Liver (tissue), 3 donors: ENCODE measurements at regions not wholly inside any gene's neighbourhood (a gene's known extent, or its start where the extent isn't known, plus 50 kb on each side); places are given as distances from the start of the nearest gene placed in this dataset.

ENCODE experiments used
- ATF3 ChIP-seq: IDR thresholded peaks from 2 replicates; pipeline ENCODE4 v1.6.1; 2016; ENCODE audit warnings: antibody characterized with exemption
- CTCF ChIP-seq: fragments of 150-350 bp; IDR thresholded peaks from 2 replicates; pipeline ENCODE4 v1.5.1; 2017; ENCODE audit warnings: improper control_type of control experiment, low read depth, low read length; ENCODE audit not compliant: missing input control
- EGR1 ChIP-seq, 2 donors: IDR thresholded peaks; 2 replicates each; pipeline ENCODE4 v1.6.1; 2016 to 2018; ENCODE audit warnings: antibody characterized with exemption in 2 of 2, low read depth in 2 of 2
- JUND ChIP-seq, 2 donors: IDR thresholded peaks; 2 replicates each; pipeline ENCODE4 v1.6.1; 2016; ENCODE audit warnings: antibody characterized with exemption in 2 of 2
- MAX ChIP-seq: IDR thresholded peaks from 2 replicates; pipeline ENCODE4 v1.6.1; 2016; ENCODE audit warnings: antibody characterized with exemption
- RAD21 ChIP-seq, 2 donors: IDR thresholded peaks; 2 replicates each; pipeline ENCODE4 v1.6.1; 2016; ENCODE audit warnings: antibody characterized with exemption in 2 of 2, mild to moderate bottlenecking in 2 of 2
- SP1 ChIP-seq: IDR thresholded peaks from 2 replicates; pipeline ENCODE4 v1.6.1; 2018; ENCODE audit warnings: antibody characterized with exemption, mild to moderate bottlenecking
- TAF1 ChIP-seq: conservative IDR thresholded peaks from 2 replicates; pipeline ENCODE4 v1.6.1; 2016; ENCODE audit warnings: antibody characterized with exemption, mild to moderate bottlenecking
- YY1 ChIP-seq: IDR thresholded peaks from 2 replicates; pipeline ENCODE4 v1.6.1; 2016; ENCODE audit warnings: antibody characterized with exemption, mild to moderate bottlenecking
- TF ChIP-seq, protein P1 (sequence below): IDR thresholded peaks from 2 replicates; pipeline ENCODE4 v1.6.1; 2016; ENCODE audit warnings: antibody characterized with exemption, mild to moderate bottlenecking
- TF ChIP-seq, protein P2 (sequence below): IDR thresholded peaks from 2 replicates; pipeline ENCODE4 v1.6.1; 2016; ENCODE audit warnings: antibody characterized with exemption
- donor health status: healthy.
- donor health status: healthy.

DNA sequence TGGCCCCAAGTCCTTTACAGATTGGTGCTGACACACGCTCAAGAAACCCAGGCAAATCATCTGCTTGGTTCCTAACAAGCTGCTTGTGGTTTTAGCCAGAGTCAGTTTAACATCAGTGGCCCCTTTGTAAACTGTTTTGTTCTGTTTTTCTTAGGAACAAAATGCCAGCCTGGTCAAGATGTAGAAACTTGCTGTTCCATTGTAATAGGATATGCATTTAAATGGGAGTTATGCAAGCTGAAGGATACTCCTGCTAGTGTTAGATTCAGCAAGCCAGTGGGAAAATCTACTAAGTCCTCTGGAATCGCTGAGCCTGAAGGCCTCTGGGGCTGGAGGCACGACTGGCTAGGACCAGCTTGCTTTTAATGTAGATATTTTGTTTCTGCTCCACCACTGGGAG is 391.1 kb downstream of the TLE4 start:
- TF ChIP-seq, protein P1, sequence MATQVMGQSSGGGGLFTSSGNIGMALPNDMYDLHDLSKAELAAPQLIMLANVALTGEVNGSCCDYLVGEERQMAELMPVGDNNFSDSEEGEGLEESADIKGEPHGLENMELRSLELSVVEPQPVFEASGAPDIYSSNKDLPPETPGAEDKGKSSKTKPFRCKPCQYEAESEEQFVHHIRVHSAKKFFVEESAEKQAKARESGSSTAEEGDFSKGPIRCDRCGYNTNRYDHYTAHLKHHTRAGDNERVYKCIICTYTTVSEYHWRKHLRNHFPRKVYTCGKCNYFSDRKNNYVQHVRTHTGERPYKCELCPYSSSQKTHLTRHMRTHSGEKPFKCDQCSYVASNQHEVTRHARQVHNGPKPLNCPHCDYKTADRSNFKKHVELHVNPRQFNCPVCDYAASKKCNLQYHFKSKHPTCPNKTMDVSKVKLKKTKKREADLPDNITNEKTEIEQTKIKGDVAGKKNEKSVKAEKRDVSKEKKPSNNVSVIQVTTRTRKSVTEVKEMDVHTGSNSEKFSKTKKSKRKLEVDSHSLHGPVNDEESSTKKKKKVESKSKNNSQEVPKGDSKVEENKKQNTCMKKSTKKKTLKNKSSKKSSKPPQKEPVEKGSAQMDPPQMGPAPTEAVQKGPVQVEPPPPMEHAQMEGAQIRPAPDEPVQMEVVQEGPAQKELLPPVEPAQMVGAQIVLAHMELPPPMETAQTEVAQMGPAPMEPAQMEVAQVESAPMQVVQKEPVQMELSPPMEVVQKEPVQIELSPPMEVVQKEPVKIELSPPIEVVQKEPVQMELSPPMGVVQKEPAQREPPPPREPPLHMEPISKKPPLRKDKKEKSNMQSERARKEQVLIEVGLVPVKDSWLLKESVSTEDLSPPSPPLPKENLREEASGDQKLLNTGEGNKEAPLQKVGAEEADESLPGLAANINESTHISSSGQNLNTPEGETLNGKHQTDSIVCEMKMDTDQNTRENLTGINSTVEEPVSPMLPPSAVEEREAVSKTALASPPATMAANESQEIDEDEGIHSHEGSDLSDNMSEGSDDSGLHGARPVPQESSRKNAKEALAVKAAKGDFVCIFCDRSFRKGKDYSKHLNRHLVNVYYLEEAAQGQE, result no peak
- TF ChIP-seq CTCF (no peak), JUND (IDR thresholded peaks at IDR 0.05) (no peak), TAF1 (no peak), ATF3 (no peak), SP1 (no peak), MAX (no peak), EGR1 (IDR thresholded peaks at IDR 0.05; ENCODE audit: low read depth in 2 of 2) (no peak), RAD21 (IDR thresholded peaks at IDR 0.05) (no peak), YY1 (no peak)
- TF ChIP-seq, protein P2, sequence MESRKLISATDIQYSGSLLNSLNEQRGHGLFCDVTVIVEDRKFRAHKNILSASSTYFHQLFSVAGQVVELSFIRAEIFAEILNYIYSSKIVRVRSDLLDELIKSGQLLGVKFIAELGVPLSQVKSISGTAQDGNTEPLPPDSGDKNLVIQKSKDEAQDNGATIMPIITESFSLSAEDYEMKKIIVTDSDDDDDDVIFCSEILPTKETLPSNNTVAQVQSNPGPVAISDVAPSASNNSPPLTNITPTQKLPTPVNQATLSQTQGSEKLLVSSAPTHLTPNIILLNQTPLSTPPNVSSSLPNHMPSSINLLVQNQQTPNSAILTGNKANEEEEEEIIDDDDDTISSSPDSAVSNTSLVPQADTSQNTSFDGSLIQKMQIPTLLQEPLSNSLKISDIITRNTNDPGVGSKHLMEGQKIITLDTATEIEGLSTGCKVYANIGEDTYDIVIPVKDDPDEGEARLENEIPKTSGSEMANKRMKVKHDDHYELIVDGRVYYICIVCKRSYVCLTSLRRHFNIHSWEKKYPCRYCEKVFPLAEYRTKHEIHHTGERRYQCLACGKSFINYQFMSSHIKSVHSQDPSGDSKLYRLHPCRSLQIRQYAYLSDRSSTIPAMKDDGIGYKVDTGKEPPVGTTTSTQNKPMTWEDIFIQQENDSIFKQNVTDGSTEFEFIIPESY, result no peak
